22Rv1 (cell line): ENCODE measurements at regions not wholly inside any gene's neighbourhood (a gene's known extent, or its start where the extent isn't known, plus 50 kb on each side); places are given as distances from the start of the nearest gene placed in this dataset.

Source experiments
- ZFX ChIP-seq: fragments of 450-650 bp; IDR thresholded peaks from 2 replicates; pipeline ENCODE4 v1.6.1; 2017; ENCODE audit warnings: antibody characterized with exemption, borderline replicate concordance
- TF ChIP-seq, protein P1 (sequence below): fragments of 450-650 bp; IDR thresholded peaks from 2 replicates; pipeline ENCODE4 v1.5.1; 2017; ENCODE audit warnings: mild to moderate bottlenecking

DNA sequence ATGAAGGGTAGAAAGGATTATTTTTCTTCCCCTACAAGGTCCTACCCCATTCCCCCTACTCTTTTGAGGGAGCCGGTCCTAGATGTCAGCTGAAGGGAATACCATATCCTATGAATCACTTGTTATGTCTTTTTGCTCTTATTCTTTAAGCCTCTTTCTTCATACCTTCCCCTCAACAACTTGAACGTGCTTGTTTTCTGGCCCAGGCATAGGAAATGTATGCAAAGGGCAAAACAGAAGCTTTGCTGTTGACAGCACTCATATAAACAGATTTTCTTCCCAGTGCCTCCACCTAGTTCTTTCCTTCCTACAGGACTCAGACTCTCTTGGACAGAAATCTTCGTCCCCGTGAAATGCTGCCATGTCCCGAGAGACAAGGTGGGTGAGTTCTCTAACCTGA is 64.6 kb downstream of the TMEM17 start:
- TF ChIP-seq, protein P1, sequence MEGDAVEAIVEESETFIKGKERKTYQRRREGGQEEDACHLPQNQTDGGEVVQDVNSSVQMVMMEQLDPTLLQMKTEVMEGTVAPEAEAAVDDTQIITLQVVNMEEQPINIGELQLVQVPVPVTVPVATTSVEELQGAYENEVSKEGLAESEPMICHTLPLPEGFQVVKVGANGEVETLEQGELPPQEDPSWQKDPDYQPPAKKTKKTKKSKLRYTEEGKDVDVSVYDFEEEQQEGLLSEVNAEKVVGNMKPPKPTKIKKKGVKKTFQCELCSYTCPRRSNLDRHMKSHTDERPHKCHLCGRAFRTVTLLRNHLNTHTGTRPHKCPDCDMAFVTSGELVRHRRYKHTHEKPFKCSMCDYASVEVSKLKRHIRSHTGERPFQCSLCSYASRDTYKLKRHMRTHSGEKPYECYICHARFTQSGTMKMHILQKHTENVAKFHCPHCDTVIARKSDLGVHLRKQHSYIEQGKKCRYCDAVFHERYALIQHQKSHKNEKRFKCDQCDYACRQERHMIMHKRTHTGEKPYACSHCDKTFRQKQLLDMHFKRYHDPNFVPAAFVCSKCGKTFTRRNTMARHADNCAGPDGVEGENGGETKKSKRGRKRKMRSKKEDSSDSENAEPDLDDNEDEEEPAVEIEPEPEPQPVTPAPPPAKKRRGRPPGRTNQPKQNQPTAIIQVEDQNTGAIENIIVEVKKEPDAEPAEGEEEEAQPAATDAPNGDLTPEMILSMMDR, result no peak
- TF ChIP-seq ZFX, result no peak
